WTC11 (cell line): ENCODE measurements at regions not wholly inside any gene's neighbourhood (a gene's known extent, or its start where the extent isn't known, plus 50 kb on each side); places are given as distances from the start of the nearest gene placed in this dataset.

Experiments
- ATAC-seq: fragments of 200-7000 bp; cut with Tn5 transposase; 2 replicates; pipeline ENCODE4 v1.10.0; 2021; ENCODE audit warnings: mild to moderate bottlenecking, moderate library complexity
- CTCF ChIA-PET: fragments of 300-600 bp; sonication (Branson Sonifier 250); formaldehyde crosslinking; loops from one replicate; lab custom pipeline; 2021; ENCODE audit warnings: antibody characterized with exemption; lab: Charles Lee
- POLR2A ChIA-PET: fragments of 350-600 bp; sonication (Branson Sonifier 250); formaldehyde crosslinking; loops from one replicate; lab custom pipeline; 2021; ENCODE audit warnings: antibody characterized with exemption; lab: Charles Lee
- DNase-seq: peaks from one replicate; pipeline ENCODE4 v3.0.0; 2021; ENCODE audit warnings: low spot score
- H3K27ac Mint-ChIP-seq: 2 replicates; pipeline ENCODE4 v1.8.0; 2021; ENCODE audit warnings: mixed read lengths
- H3K27me3 Mint-ChIP-seq: 2 replicates; pipeline ENCODE4 v1.8.0; 2021; ENCODE audit warnings: low read depth, mild to moderate bottlenecking, moderate library complexity, mixed read lengths
- H3K36me3 Mint-ChIP-seq: 2 replicates; pipeline ENCODE4 v1.8.0; 2021; ENCODE audit warnings: mixed read lengths
- H3K4me1 Mint-ChIP-seq: 2 replicates; pipeline ENCODE4 v1.8.0; 2022; ENCODE audit warnings: mixed read lengths
- H3K4me3 Mint-ChIP-seq: 2 replicates; pipeline ENCODE4 v1.8.0; 2021; ENCODE audit warnings: mild to moderate bottlenecking, moderate library complexity, mixed read lengths
- H3K9me3 Mint-ChIP-seq: 2 replicates; pipeline ENCODE4 v1.8.0; 2021; ENCODE audit warnings: mixed read lengths
- ATF1 ChIP-seq: sonication (generic); formaldehyde crosslinking; IDR thresholded peaks from 2 replicates; pipeline ENCODE4 v1.8.1; 2023; ENCODE audit warnings: mild to moderate bottlenecking, moderate library complexity, missing genetic modification reagents
- CBFB ChIP-seq: sonication (generic); formaldehyde crosslinking; IDR thresholded peaks from 2 replicates; pipeline ENCODE4 v1.8.1; 2022; ENCODE audit warnings: mild to moderate bottlenecking, low read depth, missing genetic modification reagents
- CREB1 ChIP-seq: sonication (generic); formaldehyde crosslinking; IDR thresholded peaks from 2 replicates; pipeline ENCODE4 v1.8.0; 2023; ENCODE audit warnings: mild to moderate bottlenecking, missing genetic modification reagents
- CREM ChIP-seq: sonication (generic); formaldehyde crosslinking; IDR thresholded peaks from 2 replicates; pipeline ENCODE4 v1.8.1; 2022; ENCODE audit warnings: mild to moderate bottlenecking, missing genetic modification reagents, moderate library complexity
- EMX1 ChIP-seq: fragments of 250-450 bp; sonication (Bioruptor Pico); IDR thresholded peaks from 2 replicates; pipeline ENCODE4 v1.8.0; 2021; ENCODE audit warnings: mild to moderate bottlenecking
- FOXJ3 ChIP-seq: sonication (generic); formaldehyde crosslinking; IDR thresholded peaks from 2 replicates; pipeline ENCODE4 v1.9.0; 2021; ENCODE audit warnings: missing genetic modification reagents, mild to moderate bottlenecking, borderline replicate concordance
- GABPB1 ChIP-seq: sonication (generic); formaldehyde crosslinking; IDR thresholded peaks from 2 replicates; pipeline ENCODE4 v1.8.1; 2023; ENCODE audit warnings: mild to moderate bottlenecking, missing genetic modification reagents
- HMGA2 ChIP-seq: fragments of 250-450 bp; sonication (Bioruptor Pico); IDR thresholded peaks from 2 replicates; pipeline ENCODE4 v1.4.0; 2021; ENCODE audit warnings: mild to moderate bottlenecking, moderate library complexity
- IRF2 ChIP-seq: sonication (generic); formaldehyde crosslinking; IDR thresholded peaks from 2 replicates; pipeline ENCODE4 v1.8.0; 2022; ENCODE audit warnings: low read depth, missing genetic modification reagents, borderline replicate concordance
- KAT7 ChIP-seq: sonication (generic); formaldehyde crosslinking; IDR thresholded peaks from 2 replicates; pipeline ENCODE4 v1.8.1; 2023; ENCODE audit warnings: missing genetic modification reagents, mild to moderate bottlenecking, borderline replicate concordance
- MYBL2 ChIP-seq: sonication (generic); formaldehyde crosslinking; IDR thresholded peaks from 2 replicates; pipeline ENCODE4 v1.8.1; 2023; ENCODE audit warnings: mild to moderate bottlenecking, moderate library complexity, missing genetic modification reagents
- NFATC4 ChIP-seq: fragments of 250-450 bp; sonication (Bioruptor Pico); IDR thresholded peaks from 2 replicates; pipeline ENCODE4 v1.9.0; 2021; ENCODE audit warnings: mild to moderate bottlenecking
- NFE2L1 ChIP-seq: sonication (generic); formaldehyde crosslinking; IDR thresholded peaks from 2 replicates; pipeline ENCODE4 v1.8.1; 2023; ENCODE audit warnings: missing genetic modification reagents
- NFYB ChIP-seq: sonication (generic); formaldehyde crosslinking; conservative IDR thresholded peaks from 2 replicates; pipeline ENCODE4 v1.8.0; 2022; ENCODE audit warnings: low read depth, missing genetic modification reagents
- NR1H2 ChIP-seq: sonication (generic); formaldehyde crosslinking; IDR thresholded peaks from 2 replicates; pipeline ENCODE4 v1.9.0; 2021; ENCODE audit warnings: mild to moderate bottlenecking, moderate library complexity, missing genetic modification reagents
- NR2C2 ChIP-seq: sonication (generic); formaldehyde crosslinking; IDR thresholded peaks from 2 replicates; pipeline ENCODE4 v1.8.0; 2022; ENCODE audit warnings: mild to moderate bottlenecking, missing genetic modification reagents
- PRRX2 ChIP-seq: fragments of 250-450 bp; sonication (Bioruptor Pico); IDR thresholded peaks from 2 replicates; pipeline ENCODE4 v1.8.0; 2021; ENCODE audit warnings: mild to moderate bottlenecking
- SOX15 ChIP-seq: fragments of 250-450 bp; sonication (Bioruptor Pico); IDR thresholded peaks from 2 replicates; pipeline ENCODE4 v1.9.0; 2021; ENCODE audit warnings: mild to moderate bottlenecking
- TEAD4 ChIP-seq: sonication (generic); formaldehyde crosslinking; IDR thresholded peaks from 2 replicates; pipeline ENCODE4 v1.8.0; 2022; ENCODE audit warnings: mild to moderate bottlenecking, missing genetic modification reagents
- ZNF138 ChIP-seq: sonication (generic); formaldehyde crosslinking; conservative IDR thresholded peaks from 2 replicates; pipeline ENCODE4 v1.8.1; 2022; ENCODE audit warnings: mild to moderate bottlenecking, moderate library complexity, missing genetic modification reagents
- ZNF416 ChIP-seq: fragments of 250-450 bp; sonication (Bioruptor Pico); IDR thresholded peaks from 2 replicates; pipeline ENCODE4 v1.9.0; 2021; ENCODE audit warnings: mild to moderate bottlenecking, inconsistent platforms
- ZNF423 ChIP-seq: fragments of 250-450 bp; sonication (Bioruptor Pico); IDR thresholded peaks from 2 replicates; pipeline ENCODE4 v2.1.2; 2022; ENCODE audit warnings: mild to moderate bottlenecking, moderate library complexity
- TF ChIP-seq, protein P1 (sequence below): sonication (generic); formaldehyde crosslinking; IDR thresholded peaks from 2 replicates; pipeline ENCODE4 v1.8.1; 2022; ENCODE audit warnings: low read depth, missing genetic modification reagents, borderline replicate concordance
- TF ChIP-seq, protein P2 (sequence below): sonication (generic); formaldehyde crosslinking; IDR thresholded peaks from 2 replicates; pipeline ENCODE4 v1.8.0; 2022; ENCODE audit warnings: mild to moderate bottlenecking, missing genetic modification reagents
- TF ChIP-seq, protein P3 (sequence below): sonication (generic); formaldehyde crosslinking; IDR thresholded peaks from 2 replicates; pipeline ENCODE4 v1.8.1; 2023; ENCODE audit warnings: mild to moderate bottlenecking, missing genetic modification reagents
- TF ChIP-seq, protein P4 (sequence below): fragments of 250-450 bp; sonication (Bioruptor Pico); IDR thresholded peaks from 2 replicates; pipeline ENCODE4 v1.8.0; 2021; ENCODE audit warnings: mild to moderate bottlenecking
- TF ChIP-seq, protein P5 (sequence below): sonication (generic); formaldehyde crosslinking; IDR thresholded peaks from 2 replicates; pipeline ENCODE4 v1.8.1; 2023; ENCODE audit warnings: mild to moderate bottlenecking, moderate library complexity, missing genetic modification reagents
- TF ChIP-seq, protein P6 (sequence below): sonication (generic); formaldehyde crosslinking; IDR thresholded peaks from 2 replicates; pipeline ENCODE4 v1.8.1; 2023; ENCODE audit warnings: mild to moderate bottlenecking, missing genetic modification reagents

DNA sequence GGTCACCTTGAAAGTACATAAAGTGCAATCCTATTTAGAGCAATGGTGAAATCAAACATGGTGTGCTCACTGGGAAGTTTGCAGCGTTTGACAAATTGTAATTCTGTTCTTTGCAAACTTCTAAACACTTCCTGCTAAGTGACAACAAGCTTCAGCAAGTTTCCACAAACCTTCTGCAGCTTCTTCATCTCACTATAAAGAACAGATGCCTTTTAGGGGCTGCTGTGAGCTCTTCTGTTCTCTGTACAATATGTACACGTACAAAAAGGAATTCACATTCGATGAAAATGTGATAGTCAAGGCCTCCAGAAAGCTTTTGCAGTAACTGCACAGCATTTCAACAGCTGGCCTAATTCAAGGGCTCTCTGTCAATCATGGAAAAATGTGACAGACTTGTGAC is 543.1 kb downstream of the CETN3 start (continued):
- TF ChIP-seq, protein P1, sequence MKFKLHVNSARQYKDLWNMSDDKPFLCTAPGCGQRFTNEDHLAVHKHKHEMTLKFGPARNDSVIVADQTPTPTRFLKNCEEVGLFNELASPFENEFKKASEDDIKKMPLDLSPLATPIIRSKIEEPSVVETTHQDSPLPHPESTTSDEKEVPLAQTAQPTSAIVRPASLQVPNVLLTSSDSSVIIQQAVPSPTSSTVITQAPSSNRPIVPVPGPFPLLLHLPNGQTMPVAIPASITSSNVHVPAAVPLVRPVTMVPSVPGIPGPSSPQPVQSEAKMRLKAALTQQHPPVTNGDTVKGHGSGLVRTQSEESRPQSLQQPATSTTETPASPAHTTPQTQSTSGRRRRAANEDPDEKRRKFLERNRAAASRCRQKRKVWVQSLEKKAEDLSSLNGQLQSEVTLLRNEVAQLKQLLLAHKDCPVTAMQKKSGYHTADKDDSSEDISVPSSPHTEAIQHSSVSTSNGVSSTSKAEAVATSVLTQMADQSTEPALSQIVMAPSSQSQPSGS (CRISPR knock-in tag), result no peak
- TF ChIP-seq NR2C2 (no peak), NFATC4 (CRISPR knock-in tag) (no peak), NFYB (CRISPR knock-in tag) (no peak)
- TF ChIP-seq, protein P2, sequence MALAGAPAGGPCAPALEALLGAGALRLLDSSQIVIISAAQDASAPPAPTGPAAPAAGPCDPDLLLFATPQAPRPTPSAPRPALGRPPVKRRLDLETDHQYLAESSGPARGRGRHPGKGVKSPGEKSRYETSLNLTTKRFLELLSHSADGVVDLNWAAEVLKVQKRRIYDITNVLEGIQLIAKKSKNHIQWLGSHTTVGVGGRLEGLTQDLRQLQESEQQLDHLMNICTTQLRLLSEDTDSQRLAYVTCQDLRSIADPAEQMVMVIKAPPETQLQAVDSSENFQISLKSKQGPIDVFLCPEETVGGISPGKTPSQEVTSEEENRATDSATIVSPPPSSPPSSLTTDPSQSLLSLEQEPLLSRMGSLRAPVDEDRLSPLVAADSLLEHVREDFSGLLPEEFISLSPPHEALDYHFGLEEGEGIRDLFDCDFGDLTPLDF (CRISPR knock-in tag), result no peak

DNA sequence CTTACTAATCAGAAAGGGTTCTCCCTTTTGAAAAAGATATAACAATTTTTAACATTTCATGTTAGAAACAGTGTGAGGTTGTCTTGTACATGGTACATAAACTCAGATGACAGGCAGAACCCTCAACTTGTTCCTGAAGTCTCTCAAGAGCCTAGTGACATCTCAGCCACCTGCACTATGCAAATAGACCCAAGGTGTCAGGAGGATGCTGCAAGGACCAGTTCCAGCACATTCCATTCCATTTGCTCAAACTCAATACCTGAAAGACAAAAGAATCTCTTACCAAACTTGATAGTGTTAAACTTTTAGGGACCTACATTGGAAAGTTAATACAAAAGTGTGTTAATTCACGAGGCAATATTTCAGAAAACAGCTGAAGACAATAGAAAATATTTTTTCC is 544.6 kb downstream of the CETN3 start:
- ATAC-seq (no peak), DNase-seq (no peak)
- H3K9me3 Mint-ChIP-seq, result peaks cover 2% of the 10 kb centered on the region
- peaks cover 6% of the 10 kb centered on the region for H3K4me1 Mint-ChIP-seq
- no peak overlapping the region for H3K4me3 Mint-ChIP-seq
- H3K36me3 Mint-ChIP-seq, result no peaks in the 10 kb centered on the region
- ChIA-PET POLR2A (no interaction called here), CTCF (no interaction called here)
- TF ChIP-seq SOX15 (CRISPR knock-in tag) (no peak), NFE2L1 (CRISPR knock-in tag) (no peak), MYBL2 (CRISPR knock-in tag) (no peak), ZNF416 (CRISPR knock-in tag) (no peak), ZNF423 (CRISPR knock-in tag) (no peak), CREM (no peak), TEAD4 (CRISPR knock-in tag) (no peak), GABPB1 (CRISPR knock-in tag) (no peak), ZNF138 (CRISPR knock-in tag) (no peak), HMGA2 (CRISPR knock-in tag) (no peak), NR1H2 (CRISPR knock-in tag) (no peak), ATF1 (CRISPR knock-in tag) (no peak), FOXJ3 (no peak), NFYB (CRISPR knock-in tag) (no peak), EMX1 (CRISPR knock-in tag) (no peak)
- TF ChIP-seq, protein P2 (CRISPR knock-in tag), result no peak
- TF ChIP-seq, protein P3, sequence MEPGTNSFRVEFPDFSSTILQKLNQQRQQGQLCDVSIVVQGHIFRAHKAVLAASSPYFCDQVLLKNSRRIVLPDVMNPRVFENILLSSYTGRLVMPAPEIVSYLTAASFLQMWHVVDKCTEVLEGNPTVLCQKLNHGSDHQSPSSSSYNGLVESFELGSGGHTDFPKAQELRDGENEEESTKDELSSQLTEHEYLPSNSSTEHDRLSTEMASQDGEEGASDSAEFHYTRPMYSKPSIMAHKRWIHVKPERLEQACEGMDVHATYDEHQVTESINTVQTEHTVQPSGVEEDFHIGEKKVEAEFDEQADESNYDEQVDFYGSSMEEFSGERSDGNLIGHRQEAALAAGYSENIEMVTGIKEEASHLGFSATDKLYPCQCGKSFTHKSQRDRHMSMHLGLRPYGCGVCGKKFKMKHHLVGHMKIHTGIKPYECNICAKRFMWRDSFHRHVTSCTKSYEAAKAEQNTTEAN, result no peak
- TF ChIP-seq, protein P4, sequence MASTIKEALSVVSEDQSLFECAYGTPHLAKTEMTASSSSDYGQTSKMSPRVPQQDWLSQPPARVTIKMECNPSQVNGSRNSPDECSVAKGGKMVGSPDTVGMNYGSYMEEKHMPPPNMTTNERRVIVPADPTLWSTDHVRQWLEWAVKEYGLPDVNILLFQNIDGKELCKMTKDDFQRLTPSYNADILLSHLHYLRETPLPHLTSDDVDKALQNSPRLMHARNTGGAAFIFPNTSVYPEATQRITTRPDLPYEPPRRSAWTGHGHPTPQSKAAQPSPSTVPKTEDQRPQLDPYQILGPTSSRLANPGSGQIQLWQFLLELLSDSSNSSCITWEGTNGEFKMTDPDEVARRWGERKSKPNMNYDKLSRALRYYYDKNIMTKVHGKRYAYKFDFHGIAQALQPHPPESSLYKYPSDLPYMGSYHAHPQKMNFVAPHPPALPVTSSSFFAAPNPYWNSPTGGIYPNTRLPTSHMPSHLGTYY (CRISPR knock-in tag), result no peak
- H3K27me3 Mint-ChIP-seq, result no peaks in the 10 kb centered on the region
- H3K27ac Mint-ChIP-seq, result no peak overlapping the region

DNA sequence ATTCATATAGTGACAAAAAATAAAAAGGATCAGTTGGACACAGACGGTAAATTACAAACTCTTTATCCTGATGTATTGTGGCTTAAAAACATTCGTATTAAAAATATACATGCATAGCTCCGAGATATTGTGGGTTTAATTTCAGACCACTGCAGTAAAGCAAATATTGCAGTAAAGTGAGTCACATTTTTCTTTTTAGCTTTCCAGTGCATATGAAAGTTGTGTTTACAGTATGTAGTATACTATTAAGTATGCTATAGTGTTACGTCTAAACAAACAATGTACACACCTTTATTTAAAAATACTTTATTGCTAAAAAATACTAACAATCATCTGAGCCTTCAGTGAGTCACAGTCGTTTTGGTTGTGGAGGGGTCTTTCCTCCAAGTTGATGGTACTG is 551.8 kb downstream of the CETN3 start:
- POLR2A ChIA-PET, result no interaction called here
- no peak for ATAC-seq
- TF ChIP-seq, protein P5, sequence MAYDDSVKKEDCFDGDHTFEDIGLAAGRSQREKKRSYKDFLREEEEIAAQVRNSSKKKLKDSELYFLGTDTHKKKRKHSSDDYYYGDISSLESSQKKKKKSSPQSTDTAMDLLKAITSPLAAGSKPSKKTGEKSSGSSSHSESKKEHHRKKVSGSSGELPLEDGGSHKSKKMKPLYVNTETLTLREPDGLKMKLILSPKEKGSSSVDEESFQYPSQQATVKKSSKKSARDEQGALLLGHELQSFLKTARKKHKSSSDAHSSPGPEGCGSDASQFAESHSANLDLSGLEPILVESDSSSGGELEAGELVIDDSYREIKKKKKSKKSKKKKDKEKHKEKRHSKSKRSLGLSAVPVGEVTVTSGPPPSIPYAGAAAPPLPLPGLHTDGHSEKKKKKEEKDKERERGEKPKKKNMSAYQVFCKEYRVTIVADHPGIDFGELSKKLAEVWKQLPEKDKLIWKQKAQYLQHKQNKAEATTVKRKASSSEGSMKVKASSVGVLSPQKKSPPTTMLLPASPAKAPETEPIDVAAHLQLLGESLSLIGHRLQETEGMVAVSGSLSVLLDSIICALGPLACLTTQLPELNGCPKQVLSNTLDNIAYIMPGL, result no peak
- TF ChIP-seq CBFB, result no peak
- TF ChIP-seq IRF2 (CRISPR knock-in tag), result no peak
- TF ChIP-seq KAT7 (CRISPR knock-in tag), result no peak
- no peak for TF ChIP-seq CREB1 (CRISPR knock-in tag)
- TF ChIP-seq PRRX2 (CRISPR knock-in tag), result no peak
- TF ChIP-seq, protein P6, sequence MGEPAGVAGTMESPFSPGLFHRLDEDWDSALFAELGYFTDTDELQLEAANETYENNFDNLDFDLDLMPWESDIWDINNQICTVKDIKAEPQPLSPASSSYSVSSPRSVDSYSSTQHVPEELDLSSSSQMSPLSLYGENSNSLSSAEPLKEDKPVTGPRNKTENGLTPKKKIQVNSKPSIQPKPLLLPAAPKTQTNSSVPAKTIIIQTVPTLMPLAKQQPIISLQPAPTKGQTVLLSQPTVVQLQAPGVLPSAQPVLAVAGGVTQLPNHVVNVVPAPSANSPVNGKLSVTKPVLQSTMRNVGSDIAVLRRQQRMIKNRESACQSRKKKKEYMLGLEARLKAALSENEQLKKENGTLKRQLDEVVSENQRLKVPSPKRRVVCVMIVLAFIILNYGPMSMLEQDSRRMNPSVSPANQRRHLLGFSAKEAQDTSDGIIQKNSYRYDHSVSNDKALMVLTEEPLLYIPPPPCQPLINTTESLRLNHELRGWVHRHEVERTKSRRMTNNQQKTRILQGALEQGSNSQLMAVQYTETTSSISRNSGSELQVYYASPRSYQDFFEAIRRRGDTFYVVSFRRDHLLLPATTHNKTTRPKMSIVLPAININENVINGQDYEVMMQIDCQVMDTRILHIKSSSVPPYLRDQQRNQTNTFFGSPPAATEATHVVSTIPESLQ (CRISPR knock-in tag), result no peak

More for the DNA sequence above, 551.8 kb downstream of the CETN3 start:
- no peaks in the 10 kb centered on the region for H3K27me3 Mint-ChIP-seq
- peaks cover 5% of the 10 kb centered on the region; the same call in 1 of the 2 replicates for H3K4me1 Mint-ChIP-seq
- CTCF ChIA-PET, result no interaction called here
- no peak overlapping the region for H3K4me3 Mint-ChIP-seq
- DNase-seq, result no peak
- H3K9me3 Mint-ChIP-seq, result peaks cover 14% of the 10 kb centered on the region
- no peak overlapping the region for H3K27ac Mint-ChIP-seq
- H3K36me3 Mint-ChIP-seq, result peaks cover 7% of the 10 kb centered on the region
